Stimulated activated CD8-positive, alpha-beta memory T cell treated with anti-CD3 and anti-CD28 coated beads, Interleukin-2, amount 100 ng/mL, for 1 hour (primary cell): ENCODE measurements at regions not wholly inside any gene's neighbourhood (a gene's known extent, or its start where the extent isn't known, plus 50 kb on each side); places are given as distances from the start of the nearest gene placed in this dataset.

ENCODE experiments used
- DNase-seq, 2 donors: peaks; one replicate each; pipeline ENCODE4 v3.0.0-alpha.2; 2020; ENCODE audit warnings: low read depth in 2 of 2

- DNase-seq, result no peak
These were observed 103.4 kb upstream of the LNX1 start for GRCh38 chr4:53694666-53695065.

DNA sequence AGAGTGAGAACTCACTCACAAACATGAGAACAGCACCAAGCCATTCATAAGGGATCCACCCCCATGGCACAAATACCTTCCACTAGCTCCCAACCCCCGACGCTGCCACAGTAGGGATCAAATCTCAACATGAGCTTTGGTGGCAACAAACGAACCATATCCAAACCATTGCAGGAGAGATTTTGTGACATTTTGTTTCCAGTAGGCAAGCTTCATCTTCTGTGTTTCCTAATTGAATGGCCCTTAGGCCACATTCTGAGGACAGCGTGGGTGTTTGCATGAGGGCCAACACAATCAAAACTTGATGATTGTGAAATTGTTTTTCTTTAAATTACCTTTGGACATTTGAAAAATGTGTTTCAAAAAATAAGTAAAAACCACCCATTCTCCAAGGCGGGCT is 102.6 kb upstream of the LNX1 start:
- no peak for DNase-seq

DNA sequence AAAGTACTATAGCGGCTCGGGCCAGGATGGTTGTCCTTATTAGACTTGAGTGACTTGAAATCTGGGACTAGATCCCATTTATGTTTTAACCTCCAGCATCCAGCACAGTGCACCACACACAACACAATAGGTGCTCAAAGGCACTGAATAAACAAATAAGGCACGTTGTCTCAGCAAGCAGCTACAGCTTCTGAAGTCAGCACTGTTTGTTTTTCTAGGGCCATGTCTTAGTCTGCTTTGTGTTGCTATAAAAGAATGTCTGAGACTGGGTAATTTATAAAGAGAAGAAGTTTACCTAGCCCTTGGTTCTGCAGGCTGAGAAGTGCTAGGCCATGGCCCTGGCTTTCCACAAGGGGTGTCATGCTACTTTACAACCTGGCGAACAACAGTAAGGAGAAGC is 102.1 kb upstream of the LNX1 start:
- DNase-seq, result no peak

GRCh38 chr4:53688186-53688790 is 97.0 kb upstream of the LNX1 start:
- no peak for DNase-seq

GRCh38 chr4:53686521-53686920 is 95.2 kb upstream of the LNX1 start:
- no peak for DNase-seq

DNA sequence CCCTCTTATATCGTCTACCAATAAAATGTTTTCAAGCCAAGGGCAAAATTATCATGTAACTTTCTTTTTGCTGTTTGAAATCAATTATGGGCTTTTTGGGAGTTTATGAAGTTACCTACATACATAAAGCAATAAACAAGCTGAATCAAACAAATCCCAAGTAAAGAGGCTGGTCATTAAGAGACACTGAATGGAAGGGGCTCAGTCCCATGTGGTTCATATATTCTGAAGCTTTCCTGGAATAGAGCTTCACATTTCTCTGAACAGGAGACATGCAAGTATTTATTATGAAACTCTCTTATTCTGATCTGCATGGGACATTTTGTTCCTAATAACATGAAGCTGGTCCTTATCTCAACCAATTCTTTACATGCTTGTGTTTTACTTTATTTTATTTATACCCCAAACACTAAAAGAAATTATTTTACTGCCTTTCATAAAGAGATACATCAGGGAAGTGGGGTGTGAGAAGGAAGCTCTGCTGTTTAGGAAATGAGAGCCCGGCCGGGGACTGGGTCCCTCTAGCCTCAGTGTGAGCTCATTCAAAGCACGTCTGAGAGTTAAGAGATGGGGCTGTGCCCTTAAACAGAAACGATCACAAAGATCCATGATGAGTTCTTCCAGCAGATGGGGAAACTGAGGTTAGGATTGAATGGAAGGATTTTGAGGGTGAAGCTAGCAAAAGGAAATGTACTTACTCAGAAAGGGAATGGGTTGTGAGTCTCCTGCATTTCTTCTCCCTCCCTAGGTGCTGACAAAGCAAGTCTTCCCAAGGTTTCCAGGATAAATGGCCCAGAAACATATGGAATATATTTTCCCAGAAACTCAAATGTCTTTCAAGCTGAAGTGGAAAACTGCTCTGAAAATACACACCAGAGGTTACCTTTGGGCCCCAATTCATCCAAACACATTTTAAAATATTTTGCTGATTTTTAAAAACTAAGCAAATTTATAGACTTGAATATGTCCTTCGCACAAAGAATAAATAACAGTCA is 93.1 kb upstream of the LNX1 start:
- no peak for DNase-seq

DNA sequence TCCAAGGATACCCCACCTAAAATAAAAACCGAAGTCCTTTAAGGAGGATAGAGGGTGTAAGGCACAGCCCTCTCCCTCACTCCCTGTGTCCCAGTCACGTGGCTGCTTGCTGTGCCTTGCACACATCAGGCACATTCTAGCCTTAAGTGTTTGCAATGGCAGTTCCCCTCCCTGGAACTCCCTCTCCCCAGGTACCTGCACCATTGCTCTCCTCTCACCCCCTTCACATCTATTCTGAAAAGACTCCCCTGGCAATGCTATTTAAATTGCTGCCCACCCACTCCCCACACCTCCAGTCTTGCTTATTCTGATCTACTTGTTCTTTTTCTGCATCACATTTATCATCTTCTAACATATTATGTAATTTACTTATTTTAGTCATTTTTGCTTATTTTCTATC is 91.6 kb upstream of the LNX1 start:
- DNase-seq, result no peak

DNA sequence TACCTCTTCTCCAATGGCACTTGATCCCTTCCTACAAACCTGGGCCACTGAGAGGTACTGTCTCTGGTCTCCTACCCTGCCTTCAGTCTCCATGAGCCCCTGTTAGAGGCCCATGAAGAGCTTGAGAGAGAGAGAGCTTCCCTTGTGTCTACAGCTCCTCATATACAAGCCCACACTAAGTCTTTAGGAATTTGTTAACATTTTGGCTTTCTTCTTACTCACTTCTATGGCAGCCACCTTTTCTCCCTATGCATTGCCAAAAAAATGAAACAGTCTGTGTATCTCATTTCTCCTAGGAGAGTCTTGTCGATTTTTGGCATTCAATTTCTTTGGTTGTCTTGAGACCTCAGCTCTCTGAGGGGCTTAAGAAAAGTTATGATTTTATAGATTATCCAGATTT is 90.9 kb upstream of the LNX1 start:
- no peak for DNase-seq

GRCh38 chr4:53680598-53680997 is 89.3 kb upstream of the LNX1 start:
- no peak for DNase-seq

DNA sequence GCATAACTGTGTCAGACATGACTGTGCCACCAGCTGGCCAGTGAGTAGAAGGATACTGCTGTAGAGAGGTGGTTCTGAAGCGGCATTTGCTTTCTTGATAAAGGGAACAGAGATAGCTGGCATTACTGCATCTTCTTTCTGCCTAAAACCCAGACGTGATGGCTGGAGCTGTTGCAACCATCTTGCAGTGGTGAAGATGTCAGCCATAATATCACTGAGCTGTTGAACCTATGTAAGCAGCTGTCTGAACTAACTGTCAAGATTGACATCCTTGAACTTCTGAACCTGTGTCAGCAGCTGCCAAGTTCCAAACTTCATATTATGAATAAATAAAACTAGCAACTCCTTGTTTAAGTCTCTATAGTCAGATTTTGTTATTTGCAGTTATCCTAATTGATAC is 88.9 kb upstream of the LNX1 start:
- DNase-seq, result no peak

GRCh38 chr4:53676402-53676871 is 85.2 kb upstream of the LNX1 start:
- no peak for DNase-seq

- DNase-seq, result no peak
These were observed 83.6 kb upstream of the LNX1 start for GRCh38 chr4:53674903-53675302.

DNA sequence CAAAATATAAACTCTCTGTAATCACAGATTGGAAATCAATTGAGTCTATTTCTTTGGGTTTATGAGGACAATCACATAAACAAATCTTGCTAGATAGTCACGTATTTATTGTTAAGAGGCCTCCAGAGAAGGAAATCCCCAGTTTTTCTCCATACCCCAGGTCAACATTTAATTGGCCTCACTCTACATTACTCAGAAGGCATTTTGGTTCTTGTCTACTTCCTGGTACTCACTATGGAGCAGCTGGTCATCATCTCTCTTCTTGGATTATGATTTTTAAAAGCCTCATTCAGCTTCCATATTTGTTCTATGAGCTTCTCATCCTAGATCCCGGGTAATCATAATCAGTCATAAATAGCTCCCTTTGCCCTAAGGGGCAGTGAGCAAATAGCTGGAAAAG is 81.6 kb upstream of the LNX1 start:
- no peak for DNase-seq

GRCh38 chr4:53671757-53672156 is 80.5 kb upstream of the LNX1 start:
- DNase-seq, result no peak

- DNase-seq, result no peak
These were observed 68.5 kb upstream of the LNX1 start for GRCh38 chr4:53659737-53660136.

- no peak for DNase-seq
These were observed 67.8 kb upstream of the LNX1 start for GRCh38 chr4:53659112-53659511.

- no peak for DNase-seq
These were observed 66.7 kb upstream of the LNX1 start for GRCh38 chr4:53658029-53658428.

- DNase-seq, result no peak
These were observed 65.2 kb upstream of the LNX1 start for GRCh38 chr4:53656421-53656981.

- no peak for DNase-seq
These were observed 63.0 kb upstream of the LNX1 start for GRCh38 chr4:53654300-53654758.

DNA sequence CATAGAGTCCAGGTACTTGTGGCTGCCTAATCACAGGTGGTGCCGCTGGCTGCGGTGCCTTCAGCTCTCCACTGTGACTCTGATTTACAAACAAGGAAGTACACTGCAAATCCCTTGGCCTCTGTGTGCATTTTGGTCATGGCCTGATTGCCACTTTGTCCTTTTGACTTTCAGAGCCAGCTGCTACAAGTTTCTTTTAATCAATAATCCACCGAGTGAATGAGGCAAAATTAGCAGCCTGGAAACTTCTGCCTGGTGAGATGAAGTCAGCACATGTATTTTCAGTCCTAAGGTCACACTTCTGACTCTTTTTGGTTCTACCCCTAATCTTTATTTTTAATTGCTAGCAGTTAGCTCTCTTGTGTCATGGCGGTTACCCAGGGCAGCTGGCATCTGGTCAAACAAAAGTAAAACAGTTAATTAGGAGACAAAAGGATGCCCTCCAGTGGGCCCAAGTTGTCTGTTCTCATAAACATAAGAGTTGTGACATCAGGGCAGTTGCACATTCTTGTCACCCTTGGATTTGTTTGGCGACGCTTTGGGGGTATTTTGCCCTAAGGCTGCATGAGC is 62.3 kb upstream of the LNX1 start:
- no peak for DNase-seq

DNA sequence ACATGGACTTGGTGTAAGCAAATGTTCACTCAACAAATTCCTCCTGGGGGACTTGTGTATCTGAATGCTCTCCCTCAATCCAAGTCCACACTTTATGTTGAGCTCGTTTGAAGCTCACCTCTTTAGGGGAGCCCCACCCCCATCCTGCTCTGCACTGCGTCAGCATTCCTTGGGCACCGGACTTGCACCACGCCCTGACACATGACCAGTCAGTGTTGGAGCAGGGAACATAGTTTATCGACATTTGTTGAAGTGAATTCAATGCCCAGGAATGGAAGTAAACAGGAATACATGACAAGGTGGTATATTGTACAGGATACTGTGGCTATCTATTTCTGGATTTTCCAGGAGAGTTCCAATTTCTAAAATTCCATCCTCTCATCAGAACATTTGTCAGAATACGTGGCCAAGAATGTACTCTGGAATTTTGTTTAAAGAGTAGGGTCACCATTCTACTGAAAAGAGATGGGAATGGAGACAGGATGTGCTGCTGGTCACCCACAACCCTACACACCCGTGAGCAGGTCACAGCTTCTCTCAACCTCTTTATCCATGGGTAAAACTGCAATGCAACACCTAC is 60.0 kb upstream of the LNX1 start:
- DNase-seq, result no peak

- DNase-seq, result no peak
These were observed 58.1 kb upstream of the LNX1 start for GRCh38 chr4:53649357-53649756.
